Testis (tissue), 2 donors: ENCODE measurements at regions not wholly inside any gene's neighbourhood (a gene's known extent, or its start where the extent isn't known, plus 50 kb on each side); places are given as distances from the start of the nearest gene placed in this dataset.

Experiments
- DNase-seq: peaks from one replicate; pipeline ENCODE4 v3.0.0-alpha.2; 2019
- H3K27ac ChIP-seq, 2 donors: fragments of 200-600 bp; sonication (generic); one replicate each; pipeline ENCODE4 v1.5.1; 2019
- H3K27me3 ChIP-seq: fragments of 200-600 bp; sonication (generic); one replicate; pipeline ENCODE4 v1.5.1; 2019
- H3K36me3 ChIP-seq: fragments of 200-600 bp; sonication (generic); one replicate; pipeline ENCODE4 v1.5.1; 2017; ENCODE audit warnings: low read depth; ENCODE audit errors: missing control alignments
- H3K4me1 ChIP-seq: fragments of 200-600 bp; sonication (generic); one replicate; pipeline ENCODE4 v1.5.1; 2019
- H3K4me3 ChIP-seq, 2 donors: fragments of 200-600 bp; sonication (generic); one replicate each; pipeline ENCODE4 v1.5.1; 2017 to 2019
- H3K9me3 ChIP-seq: fragments of 200-600 bp; sonication (generic); one replicate; pipeline ENCODE4 v1.5.1; 2017
- POLR2A ChIP-seq: fragments of 450-650 bp; IDR thresholded peaks from one replicate; pipeline ENCODE4 v1.6.1; 2017; ENCODE audit warnings: antibody characterized with exemption, mild to moderate bottlenecking, moderate library complexity
- WGBS, 2 donors: methylation state at CpG; one replicate each; pipeline ENCODE4 v1.1.5; 2018; 5-methylcytosine and 5-hydroxymethylcytosine counted together
- intact Hi-C: fragments of 100-400 bp; cut with DNase I; formaldehyde crosslinking; loops from one replicate; pipeline ENCODE4 v1.15.1; 2023; ENCODE audit warnings: low total_unique reads
- TF ChIP-seq, protein P1 (sequence below), 3 experiments: fragments of 450-650 bp in 2 of 3; fragments of 200-600 bp in 1 of 3; sonication (generic) in 1 of 3; IDR thresholded peaks; one replicate each; pipeline ENCODE4 v1.5.1; 2016 to 2019; ENCODE audit warnings: antibody characterized with exemption in 3 of 3, mild to moderate bottlenecking in 2 of 3, moderate library complexity in 1 of 3

DNA sequence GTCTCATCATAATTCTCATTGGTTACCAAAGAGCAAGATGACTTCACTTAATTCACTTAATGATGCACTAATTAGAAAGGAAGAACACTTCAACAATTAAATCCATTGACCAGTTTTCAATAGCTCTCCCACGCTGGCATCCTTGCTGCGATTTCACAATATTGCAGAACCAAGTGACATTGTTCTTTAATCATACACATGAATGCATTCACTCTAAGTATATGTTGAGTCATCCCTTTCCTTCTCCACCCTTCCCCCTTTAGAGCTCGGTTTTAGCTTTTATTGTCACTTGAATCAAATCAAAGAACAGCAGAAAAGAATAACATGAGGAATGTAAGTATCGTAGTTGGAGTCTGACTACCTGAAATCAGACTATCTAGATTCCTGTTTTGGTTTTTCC, 233.6 kb upstream of the FMN2 start:
- Histone ChIP-seq H3K9me3 (no peaks in the 10 kb centered on the region), H3K27me3 (no peaks in the 10 kb centered on the region), H3K27ac (no peak overlapping the region), H3K36me3 (no peaks in the 10 kb centered on the region), H3K4me3 (no peak overlapping the region), H3K4me1 (no peaks in the 10 kb centered on the region)
- DNase-seq, result no peak
- TF ChIP-seq POLR2A, result no peak
- TF ChIP-seq, protein P1, sequence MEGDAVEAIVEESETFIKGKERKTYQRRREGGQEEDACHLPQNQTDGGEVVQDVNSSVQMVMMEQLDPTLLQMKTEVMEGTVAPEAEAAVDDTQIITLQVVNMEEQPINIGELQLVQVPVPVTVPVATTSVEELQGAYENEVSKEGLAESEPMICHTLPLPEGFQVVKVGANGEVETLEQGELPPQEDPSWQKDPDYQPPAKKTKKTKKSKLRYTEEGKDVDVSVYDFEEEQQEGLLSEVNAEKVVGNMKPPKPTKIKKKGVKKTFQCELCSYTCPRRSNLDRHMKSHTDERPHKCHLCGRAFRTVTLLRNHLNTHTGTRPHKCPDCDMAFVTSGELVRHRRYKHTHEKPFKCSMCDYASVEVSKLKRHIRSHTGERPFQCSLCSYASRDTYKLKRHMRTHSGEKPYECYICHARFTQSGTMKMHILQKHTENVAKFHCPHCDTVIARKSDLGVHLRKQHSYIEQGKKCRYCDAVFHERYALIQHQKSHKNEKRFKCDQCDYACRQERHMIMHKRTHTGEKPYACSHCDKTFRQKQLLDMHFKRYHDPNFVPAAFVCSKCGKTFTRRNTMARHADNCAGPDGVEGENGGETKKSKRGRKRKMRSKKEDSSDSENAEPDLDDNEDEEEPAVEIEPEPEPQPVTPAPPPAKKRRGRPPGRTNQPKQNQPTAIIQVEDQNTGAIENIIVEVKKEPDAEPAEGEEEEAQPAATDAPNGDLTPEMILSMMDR (IDR thresholded peaks at IDR 0.05), result no peak
- 84 to 87% methylated on average over 4 of the region's 4 CpGs for WGBS, 2 donors
- intact Hi-C loops, result no loop called here

DNA sequence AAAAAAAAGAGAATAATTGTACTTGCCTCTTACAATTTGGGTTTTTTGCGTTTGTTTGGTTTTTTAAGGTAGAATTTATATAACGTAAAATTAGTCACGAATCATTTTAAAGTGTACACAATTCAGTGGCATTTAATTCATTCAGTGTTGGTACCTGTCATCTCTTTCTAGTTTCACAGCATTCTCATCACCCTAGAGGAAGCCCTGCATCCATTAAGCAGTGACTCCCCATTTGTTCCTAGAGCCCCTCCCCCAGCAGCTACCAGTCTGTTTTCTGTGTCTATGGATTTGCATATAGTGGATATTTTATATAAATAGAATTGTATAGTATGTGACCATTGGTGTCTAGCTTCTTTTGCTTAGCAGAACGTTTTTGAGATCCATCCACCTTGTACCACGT, 233.2 kb upstream of the FMN2 start:
- DNase-seq, result no peak
- 81 to 87% methylated on average over 5 of the region's 5 CpGs for WGBS, 2 donors

DNA sequence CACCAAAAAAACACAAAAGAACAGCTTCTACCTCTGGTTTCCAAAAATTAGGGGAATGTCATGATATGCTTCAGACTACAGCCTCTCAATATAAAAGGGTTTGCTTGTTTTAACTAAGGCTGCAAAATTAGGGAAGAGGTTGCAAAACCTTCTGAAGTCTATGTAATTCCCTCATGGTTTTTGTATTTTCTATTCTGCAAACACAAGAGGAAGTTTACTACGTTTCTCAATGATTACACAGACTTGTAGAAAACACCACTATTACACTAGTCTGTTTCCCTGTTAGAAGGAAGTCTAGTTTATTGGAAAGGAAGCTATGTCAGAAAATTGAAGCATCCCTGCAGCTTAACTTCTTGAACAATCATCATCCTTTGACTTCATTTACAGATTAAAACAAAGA, 229.7 kb upstream of the FMN2 start:
- intact Hi-C loops, result no loop called here
- no peak for DNase-seq
- H3K4me1 ChIP-seq, result no peaks in the 10 kb centered on the region
- H3K27ac ChIP-seq, result no peak overlapping the region
- H3K36me3 ChIP-seq, result no peaks in the 10 kb centered on the region
- no peaks in the 10 kb centered on the region for H3K9me3 ChIP-seq
- no peak overlapping the region for H3K4me3 ChIP-seq
- 45 to 73% methylated on average over 1 of the region's 1 CpG for WGBS, 2 donors
- TF ChIP-seq POLR2A, result no peak
- TF ChIP-seq, protein P1 (IDR thresholded peaks at IDR 0.05), result no peak
- no peaks in the 10 kb centered on the region for H3K27me3 ChIP-seq

More for the DNA sequence above, 233.2 kb upstream of the FMN2 start:
- Histone ChIP-seq H3K4me3 (no peak overlapping the region), H3K9me3 (no peaks in the 10 kb centered on the region), H3K4me1 (no peaks in the 10 kb centered on the region), H3K27ac (no peak overlapping the region), H3K27me3 (no peaks in the 10 kb centered on the region), H3K36me3 (no peaks in the 10 kb centered on the region)
- TF ChIP-seq, protein P1 (IDR thresholded peaks at IDR 0.05), result no peak
- TF ChIP-seq POLR2A, result no peak
- intact Hi-C loops, result no loop called here

DNA sequence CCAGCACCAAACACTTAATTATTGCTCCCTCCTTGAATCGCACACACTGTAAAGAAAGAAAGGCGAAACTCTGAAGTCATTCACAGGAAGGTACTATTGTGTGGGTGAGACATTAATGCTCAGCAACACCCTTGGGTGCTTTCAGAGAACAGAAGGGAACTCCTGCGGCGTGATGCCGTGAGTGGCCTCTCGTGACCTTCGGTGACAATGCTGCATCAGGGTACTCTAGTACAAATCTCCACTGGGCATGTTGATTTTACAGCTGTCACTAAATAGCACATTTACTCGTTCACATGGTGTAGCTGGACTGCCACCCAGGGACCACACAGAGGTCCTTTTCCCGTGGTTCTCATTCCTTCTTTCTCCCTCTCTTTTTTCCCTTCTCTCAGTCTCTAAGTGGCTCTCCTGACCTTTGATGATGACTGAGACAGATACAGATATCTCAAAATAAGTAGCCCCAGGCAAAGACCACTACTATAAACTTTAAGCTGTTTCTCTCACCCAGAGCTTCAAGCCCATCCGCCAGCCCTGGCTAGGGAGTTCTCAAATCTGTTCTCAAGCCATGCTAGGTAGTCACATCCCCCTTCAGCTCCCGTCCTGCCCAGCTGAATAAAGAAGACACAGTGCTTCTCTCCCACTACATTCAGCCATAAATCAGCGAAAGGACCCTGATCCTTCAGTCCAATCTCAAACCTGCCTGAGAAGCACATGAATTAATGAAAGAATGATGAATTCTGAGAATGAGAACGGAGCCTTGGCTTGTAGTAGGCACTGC, 223.4 kb upstream of the FMN2 start:
- intact Hi-C loops, result no loop called here
- Histone ChIP-seq H3K36me3 (no peaks in the 10 kb centered on the region), H3K27ac (no peak overlapping the region), H3K9me3 (no peaks in the 10 kb centered on the region), H3K27me3 (no peaks in the 10 kb centered on the region), H3K4me3 (no peak overlapping the region), H3K4me1 (no peaks in the 10 kb centered on the region)
- 70 to 74% methylated on average over 13 of the region's 13 CpGs for WGBS, 2 donors
- TF ChIP-seq, protein P1 (IDR thresholded peaks at IDR 0.05), result no peak
- no peak for TF ChIP-seq POLR2A
- no peak for DNase-seq

DNA sequence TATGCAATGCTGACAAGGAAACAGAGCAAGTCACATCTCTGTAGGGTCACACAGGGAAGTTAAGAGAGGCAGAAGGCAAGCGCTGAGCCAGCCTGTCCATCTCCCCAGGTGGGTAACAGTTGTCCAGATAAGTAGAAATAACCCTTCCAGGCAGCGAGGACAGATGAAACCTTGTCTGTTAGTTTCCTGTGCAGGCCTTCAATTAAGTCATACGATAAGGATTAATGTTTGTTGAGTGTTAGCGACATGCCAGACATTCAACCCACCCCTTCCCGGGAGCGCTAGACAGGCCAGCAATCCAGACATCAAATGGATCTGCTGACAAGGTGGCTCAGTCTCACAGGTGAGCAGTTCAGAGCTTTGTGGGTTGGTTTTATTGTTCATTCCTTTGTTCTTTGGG, 221.5 kb upstream of the FMN2 start:
- Histone ChIP-seq H3K27me3 (no peaks in the 10 kb centered on the region), H3K27ac (no peak overlapping the region), H3K36me3 (no peaks in the 10 kb centered on the region), H3K4me3 (no peak overlapping the region), H3K9me3 (no peaks in the 10 kb centered on the region), H3K4me1 (no peaks in the 10 kb centered on the region)
- no peak for TF ChIP-seq POLR2A
- TF ChIP-seq, protein P1 (IDR thresholded peaks at IDR 0.05), result no peak
- no peak for DNase-seq
- intact Hi-C loops, result no loop called here
- 84 to 91% methylated on average over 6 of the region's 6 CpGs for WGBS, 2 donors
